Osteoblast (primary cell): ENCODE measurements at regions not wholly inside any gene's neighbourhood (a gene's known extent, or its start where the extent isn't known, plus 50 kb on each side); places are given as distances from the start of the nearest gene placed in this dataset.

ENCODE experiments used
- DNase-seq: peaks from one replicate; pipeline ENCODE4 v3.0.0; 2011; ENCODE audit warnings: low spot score, mixed read lengths; ENCODE audit not compliant: insufficient read length; ENCODE audit errors: missing footprints
- H2AFZ ChIP-seq: 2 replicates; pipeline ENCODE4 v1.6.0; 2011; ENCODE audit warnings: mild to moderate bottlenecking, low read length
- H3K27ac ChIP-seq: 2 replicates; pipeline ENCODE4 v1.5.1; 2011; ENCODE audit warnings: mild to moderate bottlenecking, low read depth, low read length, moderate library complexity
- H3K27me3 ChIP-seq: 2 replicates; pipeline ENCODE4 v1.6.0; 2012; ENCODE audit warnings: mild to moderate bottlenecking, control low read depth, inconsistent platforms, low read length, moderate library complexity; ENCODE audit not compliant: insufficient read depth
- H3K36me3 ChIP-seq: 2 replicates; pipeline ENCODE4 v1.5.1; 2011; ENCODE audit warnings: mild to moderate bottlenecking, low read length, control low read depth, moderate library complexity; ENCODE audit not compliant: insufficient read depth
- H3K4me1 ChIP-seq: 2 replicates; pipeline ENCODE4 v1.5.1; 2011; ENCODE audit warnings: mild to moderate bottlenecking, low read length, control low read depth, moderate library complexity; ENCODE audit not compliant: insufficient read depth
- H3K4me2 ChIP-seq: 2 replicates; pipeline ENCODE4 v1.6.0; 2011; ENCODE audit warnings: mild to moderate bottlenecking, low read length; ENCODE audit not compliant: insufficient read depth
- H3K4me3 ChIP-seq: fragments of 200-600 bp; sonication (generic); 3 replicates; pipeline ENCODE4 v1.5.1; 2012; ENCODE audit warnings: mild to moderate bottlenecking, low read length, inconsistent platforms; ENCODE audit not compliant: insufficient read depth
- H3K79me2 ChIP-seq: 2 replicates; pipeline ENCODE4 v1.6.0; 2012; ENCODE audit warnings: mild to moderate bottlenecking, low read length, control low read depth, inconsistent platforms; ENCODE audit not compliant: insufficient read depth
- H3K9me3 ChIP-seq: 2 replicates; pipeline ENCODE4 v1.5.1; 2011; ENCODE audit warnings: low read depth, low read length, control low read depth
- H4K20me1 ChIP-seq: 2 replicates; pipeline ENCODE4 v1.6.0; 2012; ENCODE audit warnings: mild to moderate bottlenecking, low read length, control low read depth; ENCODE audit not compliant: insufficient read depth
- TF ChIP-seq, protein P1 (sequence below): IDR thresholded peaks from 2 replicates; pipeline ENCODE4 v1.5.1; 2011; ENCODE audit warnings: mild to moderate bottlenecking, low read depth, low read length, moderate library complexity; ENCODE audit errors: extremely low read depth

- Histone ChIP-seq H3K4me1 (no peaks in the 10 kb centered on the region), H3K4me3 (no peak overlapping the region), H3K27ac (no peak overlapping the region), H3K36me3 (no peaks in the 10 kb centered on the region), H3K79me2 (peaks cover 6% of the 10 kb centered on the region), H3K27me3 (no peaks in the 10 kb centered on the region), H3K9me3 (no peaks in the 10 kb centered on the region), H3K4me2 (no peak overlapping the region), H2AFZ (no peak overlapping the region), H4K20me1 (no peaks in the 10 kb centered on the region)
- TF ChIP-seq, protein P1, sequence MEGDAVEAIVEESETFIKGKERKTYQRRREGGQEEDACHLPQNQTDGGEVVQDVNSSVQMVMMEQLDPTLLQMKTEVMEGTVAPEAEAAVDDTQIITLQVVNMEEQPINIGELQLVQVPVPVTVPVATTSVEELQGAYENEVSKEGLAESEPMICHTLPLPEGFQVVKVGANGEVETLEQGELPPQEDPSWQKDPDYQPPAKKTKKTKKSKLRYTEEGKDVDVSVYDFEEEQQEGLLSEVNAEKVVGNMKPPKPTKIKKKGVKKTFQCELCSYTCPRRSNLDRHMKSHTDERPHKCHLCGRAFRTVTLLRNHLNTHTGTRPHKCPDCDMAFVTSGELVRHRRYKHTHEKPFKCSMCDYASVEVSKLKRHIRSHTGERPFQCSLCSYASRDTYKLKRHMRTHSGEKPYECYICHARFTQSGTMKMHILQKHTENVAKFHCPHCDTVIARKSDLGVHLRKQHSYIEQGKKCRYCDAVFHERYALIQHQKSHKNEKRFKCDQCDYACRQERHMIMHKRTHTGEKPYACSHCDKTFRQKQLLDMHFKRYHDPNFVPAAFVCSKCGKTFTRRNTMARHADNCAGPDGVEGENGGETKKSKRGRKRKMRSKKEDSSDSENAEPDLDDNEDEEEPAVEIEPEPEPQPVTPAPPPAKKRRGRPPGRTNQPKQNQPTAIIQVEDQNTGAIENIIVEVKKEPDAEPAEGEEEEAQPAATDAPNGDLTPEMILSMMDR = no peak
- no peak for DNase-seq
These were observed 64.4 kb upstream of the NHSL1 start for GRCh38 chr6:138563650-138564049.

GRCh38 chr6:138564170-138564721 lies 65.0 kb upstream of the NHSL1 start:
- peaks cover 12% of the 10 kb centered on the region for H3K79me2 ChIP-seq
- no peak overlapping the region for H3K4me2 ChIP-seq
- H3K9me3 ChIP-seq = no peaks in the 10 kb centered on the region
- H3K27me3 ChIP-seq = no peaks in the 10 kb centered on the region
- no peak for DNase-seq
- no peaks in the 10 kb centered on the region for H4K20me1 ChIP-seq
- H2AFZ ChIP-seq = no peak overlapping the region
- H3K4me1 ChIP-seq = no peaks in the 10 kb centered on the region
- H3K36me3 ChIP-seq = no peaks in the 10 kb centered on the region
- no peak overlapping the region for H3K4me3 ChIP-seq
- TF ChIP-seq, protein P1 = no peak
- no peak overlapping the region for H3K27ac ChIP-seq

GRCh38 chr6:138567052-138567451 lies 67.8 kb upstream of the NHSL1 start:
- no peaks in the 10 kb centered on the region for H3K27me3 ChIP-seq
- no peak overlapping the region for H3K4me2 ChIP-seq
- peaks cover 8% of the 10 kb centered on the region for H3K79me2 ChIP-seq
- H3K36me3 ChIP-seq = no peaks in the 10 kb centered on the region
- H2AFZ ChIP-seq = no peak overlapping the region
- H3K27ac ChIP-seq = no peak overlapping the region
- TF ChIP-seq, protein P1 = no peak
- no peaks in the 10 kb centered on the region for H4K20me1 ChIP-seq
- no peaks in the 10 kb centered on the region for H3K9me3 ChIP-seq
- peaks cover 11% of the 10 kb centered on the region for H3K4me1 ChIP-seq
- H3K4me3 ChIP-seq = no peak overlapping the region
- DNase-seq = no peak

- Histone ChIP-seq H3K27ac (no peak overlapping the region), H2AFZ (no peak overlapping the region), H4K20me1 (no peaks in the 10 kb centered on the region), H3K4me1 (peaks cover 14% of the 10 kb centered on the region), H3K4me2 (no peak overlapping the region), H3K4me3 (no peak overlapping the region), H3K79me2 (peaks cover 8% of the 10 kb centered on the region), H3K9me3 (no peaks in the 10 kb centered on the region), H3K36me3 (no peaks in the 10 kb centered on the region), H3K27me3 (no peaks in the 10 kb centered on the region)
- TF ChIP-seq, protein P1 = no peak
- DNase-seq = no peak
These were observed 69.7 kb upstream of the NHSL1 start for GRCh38 chr6:138568997-138569396.
